ENCODE measurements at regions not wholly inside any gene's neighbourhood (a gene's known extent, or its start where the extent isn't known, plus 50 kb on each side); places are given as distances from the start of the nearest gene placed in this dataset.

GRCh38 chr2:82591718-82592117 lies 1867.4 kb downstream of the SUCLG1 start:
- H3K36me3 Mint-ChIP-seq (ENCODE audit: low read depth): no peaks in the 10 kb centered on the region
- ChIA-PET CTCF (no interaction called here), POLR2A (no interaction called here)
- no peak for ATAC-seq
- no peak overlapping the region for H3K27ac Mint-ChIP-seq
- H3K4me1 Mint-ChIP-seq (ENCODE audit: low read depth): no peaks in the 10 kb centered on the region
- H3K9me3 Mint-ChIP-seq: peaks cover 12% of the 10 kb centered on the region
- H3K4me3 Mint-ChIP-seq: no peak overlapping the region
- TF ChIP-seq CTCF (IDR thresholded peaks at IDR 0.05): no peak
- DNase-seq: no peak
- H3K27me3 Mint-ChIP-seq: no peaks in the 10 kb centered on the region
- intact Hi-C loops (cut with micrococcal nuclease): no loop called here

- ChIA-PET POLR2A (no interaction called here), CTCF (no interaction called here)
- Mint-ChIP-seq H3K4me1 (ENCODE audit: low read depth) (no peaks in the 10 kb centered on the region), H3K27me3 (no peaks in the 10 kb centered on the region), H3K27ac (no peak overlapping the region), H3K4me3 (no peak overlapping the region), H3K9me3 (peaks cover 10% of the 10 kb centered on the region), H3K36me3 (ENCODE audit: low read depth) (no peaks in the 10 kb centered on the region)
- no peak for DNase-seq
- no peak for ATAC-seq
- intact Hi-C loops (cut with micrococcal nuclease): no loop called here
- TF ChIP-seq CTCF (IDR thresholded peaks at IDR 0.05): no peak
Measured at GRCh38 chr2:82576656-82577055, 1882.4 kb downstream of the SUCLG1 start.

DNA sequence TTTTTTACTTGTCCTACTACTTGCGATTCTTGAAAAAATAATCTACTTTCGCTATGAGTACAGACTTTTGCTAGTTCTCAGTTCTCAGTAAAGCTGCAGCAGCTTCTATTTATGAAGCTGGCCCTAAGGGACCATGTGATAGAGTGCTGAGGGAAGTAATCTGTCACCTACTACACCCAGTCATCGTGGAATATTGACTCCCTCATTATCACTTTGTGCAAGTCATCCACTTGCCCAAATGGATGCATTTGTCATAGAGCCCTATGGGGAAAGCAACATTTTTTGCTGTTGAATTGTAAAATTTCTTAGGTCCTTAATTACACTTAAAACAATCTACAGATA lies 1919.8 kb downstream of the SUCLG1 start:
- ChIA-PET CTCF (no interaction called here), POLR2A (no interaction called here)
- no peaks in the 10 kb centered on the region for H3K36me3 Mint-ChIP-seq (ENCODE audit: low read depth)
- no peak for TF ChIP-seq CTCF (IDR thresholded peaks at IDR 0.05)
- intact Hi-C loops (cut with micrococcal nuclease): no loop called here
- no peak overlapping the region for H3K27ac Mint-ChIP-seq
- peaks cover 11% of the 10 kb centered on the region for H3K9me3 Mint-ChIP-seq
- no peak overlapping the region for H3K4me3 Mint-ChIP-seq
- ATAC-seq (no peak), DNase-seq (no peak)
- no peaks in the 10 kb centered on the region for H3K4me1 Mint-ChIP-seq (ENCODE audit: low read depth)
- H3K27me3 Mint-ChIP-seq: no peaks in the 10 kb centered on the region

GRCh38 chr2:82538590-82539279 lies 1920.3 kb downstream of the SUCLG1 start:
- CTCF ChIA-PET: no interaction called here
- intact Hi-C loops (cut with micrococcal nuclease): no loop called here
- no peak overlapping the region for H3K4me3 Mint-ChIP-seq
- H3K27me3 Mint-ChIP-seq: no peaks in the 10 kb centered on the region
- no peak overlapping the region for H3K27ac Mint-ChIP-seq
- H3K9me3 Mint-ChIP-seq: peaks cover 11% of the 10 kb centered on the region
- ATAC-seq: no peak
- TF ChIP-seq CTCF (IDR thresholded peaks at IDR 0.05): no peak
- H3K36me3 Mint-ChIP-seq (ENCODE audit: low read depth): no peaks in the 10 kb centered on the region
- POLR2A ChIA-PET: no interaction called here
- DNase-seq: no peak
- H3K4me1 Mint-ChIP-seq (ENCODE audit: low read depth): no peaks in the 10 kb centered on the region

DNA sequence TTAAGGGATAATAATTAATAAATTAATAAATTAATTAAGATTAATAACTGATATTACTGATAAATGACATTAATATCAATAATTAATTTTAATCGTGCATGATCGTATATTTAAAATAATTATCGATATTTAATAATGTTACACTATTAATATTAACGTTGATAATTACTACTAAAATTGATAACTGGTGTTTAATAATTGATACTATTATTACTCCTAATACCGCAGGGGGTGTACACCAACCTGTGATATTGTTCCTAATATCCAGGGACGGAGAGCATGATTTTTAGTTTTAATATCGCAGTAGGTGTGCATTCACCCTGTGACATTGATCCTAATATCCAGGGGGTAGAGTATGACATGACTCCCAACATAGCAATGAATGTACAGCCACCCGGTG lies 1930.8 kb downstream of the SUCLG1 start:
- peaks cover 16% of the 10 kb centered on the region for H3K9me3 Mint-ChIP-seq
- H3K27me3 Mint-ChIP-seq: no peaks in the 10 kb centered on the region
- CTCF ChIA-PET: no interaction called here
- DNase-seq (no peak), ATAC-seq (no peak)
- no peak overlapping the region for H3K27ac Mint-ChIP-seq
- TF ChIP-seq CTCF (IDR thresholded peaks at IDR 0.05): no peak
- H3K36me3 Mint-ChIP-seq (ENCODE audit: low read depth): no peaks in the 10 kb centered on the region
- H3K4me1 Mint-ChIP-seq (ENCODE audit: low read depth): no peaks in the 10 kb centered on the region
- intact Hi-C loops (cut with micrococcal nuclease): no loop called here
- POLR2A ChIA-PET: no interaction called here
- no peak overlapping the region for H3K4me3 Mint-ChIP-seq

All from activated CD8-positive, alpha-beta T cell treated with anti-CD3 and anti-CD28 coated beads for 36 hours (primary cell).